ENCODE measurements at regions not wholly inside any gene's neighbourhood (a gene's known extent, or its start where the extent isn't known, plus 50 kb on each side); places are given as distances from the start of the nearest gene placed in this dataset.

DNA sequence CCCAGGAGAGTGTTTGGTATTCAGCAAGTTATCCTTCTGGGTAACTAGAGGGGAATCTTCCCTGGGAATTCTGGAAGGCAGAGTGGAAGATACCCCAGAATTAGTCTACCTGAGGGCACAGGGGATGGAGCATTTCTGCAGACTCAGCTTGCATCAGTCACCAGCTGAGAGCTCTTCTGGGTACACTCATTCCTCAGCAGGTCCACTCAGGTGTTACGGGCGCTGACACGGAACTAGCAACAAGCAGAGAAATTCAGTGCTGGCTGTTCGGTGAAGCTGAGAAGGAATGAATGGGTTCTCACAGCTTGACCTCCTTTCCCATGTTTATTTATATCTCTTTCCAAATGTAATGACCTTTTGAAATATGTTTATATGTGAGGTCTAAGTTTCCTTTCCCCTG, 106.0 kb upstream of the PNPLA4 start:
- Histone ChIP-seq H3K4me3 (ENCODE audit: low read depth, low read length) (no peak overlapping the region), H3K27me3 (ENCODE audit: insufficient read depth, low read length) (no peaks in the 10 kb centered on the region), H3K18ac (ENCODE audit: low read length) (no peak overlapping the region), H3K4me1 (ENCODE audit: control insufficient read depth in 1 of 2, insufficient read depth in 2 of 2, low read length in 2 of 2) (no peaks in the 10 kb centered on the region), H2BK5ac (ENCODE audit: low read depth, low read length, poor library complexity) (no peak overlapping the region), H4K91ac (ENCODE audit: low read depth, low read length) (no peak overlapping the region), H3K14ac (ENCODE audit: low read length) (no peak overlapping the region), H3K23ac (ENCODE audit: low read length) (no peak overlapping the region), H2BK120ac (ENCODE audit: insufficient read depth, low read length, poor library complexity) (no peak overlapping the region), H2AK5ac (ENCODE audit: low read length) (no peak overlapping the region), H4K8ac (ENCODE audit: low read depth, low read length) (no peak overlapping the region), H2BK12ac (ENCODE audit: low read length) (no peak overlapping the region), H3K79me2 (ENCODE audit: control insufficient read depth, insufficient read depth, low read length, poor library complexity) (no peaks in the 10 kb centered on the region), H3K9ac (ENCODE audit: low read length) (no peak overlapping the region), H4K12ac (ENCODE audit: low read depth, low read length) (no peak overlapping the region), H3K4me2 (ENCODE audit: low read length) (no peak overlapping the region), H3K4ac (ENCODE audit: low read depth, low read length) (no peak overlapping the region), H3K9me3 (ENCODE audit: insufficient read depth, low read depth, low read length) (no peaks in the 10 kb centered on the region), H3K36me3 (ENCODE audit: control insufficient read depth in 1 of 2, insufficient read depth in 2 of 2, low read length in 2 of 2) (no peaks in the 10 kb centered on the region), H3K27ac (ENCODE audit: low read depth, low read length) (no peak overlapping the region), H2AFZ (ENCODE audit: insufficient read depth, low read length, poor library complexity) (no peak overlapping the region), H3K79me1 (ENCODE audit: low read length) (no peaks in the 10 kb centered on the region)
- no CpG with 5 or more reads among the region's 4 CpGs for WGBS (ENCODE audit: extremely low coverage, insufficient coverage, insufficient read length)
- no peak for DNase-seq

DNA sequence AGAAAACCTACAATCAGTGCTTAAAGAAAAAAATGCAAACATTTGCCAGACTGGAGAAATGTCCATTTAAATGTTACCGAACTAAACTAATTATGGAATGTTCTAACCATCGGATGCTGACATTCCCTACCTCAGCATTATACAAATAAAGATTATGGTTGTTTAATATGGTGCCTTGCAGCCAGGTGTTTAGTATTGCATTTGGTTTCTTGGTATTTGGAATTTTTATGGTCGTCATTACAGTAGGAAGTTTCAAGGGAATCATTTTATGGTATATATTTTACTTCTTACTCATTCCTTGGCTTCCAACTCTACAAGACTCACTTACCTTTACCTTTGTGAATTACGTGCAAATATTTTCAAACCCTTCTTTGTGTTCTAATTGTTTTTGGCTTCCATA, 103.1 kb upstream of the PNPLA4 start:
- Histone ChIP-seq H2BK120ac (ENCODE audit: insufficient read depth, low read length, poor library complexity) (no peak overlapping the region), H2AFZ (ENCODE audit: insufficient read depth, low read length, poor library complexity) (no peak overlapping the region), H2AK5ac (ENCODE audit: low read length) (no peak overlapping the region), H3K4me3 (ENCODE audit: low read depth, low read length) (no peak overlapping the region), H3K9me3 (ENCODE audit: insufficient read depth, low read depth, low read length) (no peaks in the 10 kb centered on the region), H3K79me2 (ENCODE audit: control insufficient read depth, insufficient read depth, low read length, poor library complexity) (no peaks in the 10 kb centered on the region), H3K4me2 (ENCODE audit: low read length) (no peak overlapping the region), H3K4ac (ENCODE audit: low read depth, low read length) (no peak overlapping the region), H3K23ac (ENCODE audit: low read length) (no peak overlapping the region), H3K79me1 (ENCODE audit: low read length) (no peaks in the 10 kb centered on the region), H4K91ac (ENCODE audit: low read depth, low read length) (no peak overlapping the region), H2BK12ac (ENCODE audit: low read length) (no peak overlapping the region), H2BK5ac (ENCODE audit: low read depth, low read length, poor library complexity) (no peak overlapping the region), H3K36me3 (ENCODE audit: control insufficient read depth in 1 of 2, insufficient read depth in 2 of 2, low read length in 2 of 2) (no peaks in the 10 kb centered on the region), H3K4me1 (ENCODE audit: control insufficient read depth in 1 of 2, insufficient read depth in 2 of 2, low read length in 2 of 2) (no peaks in the 10 kb centered on the region), H3K18ac (ENCODE audit: low read length) (no peak overlapping the region), H4K8ac (ENCODE audit: low read depth, low read length) (no peak overlapping the region), H3K27me3 (ENCODE audit: insufficient read depth, low read length) (no peaks in the 10 kb centered on the region), H3K9ac (ENCODE audit: low read length) (no peak overlapping the region), H3K27ac (ENCODE audit: low read depth, low read length) (no peak overlapping the region), H3K14ac (ENCODE audit: low read length) (no peak overlapping the region), H4K12ac (ENCODE audit: low read depth, low read length) (no peak overlapping the region)
- no CpG with 5 or more reads among the region's 4 CpGs for WGBS (ENCODE audit: extremely low coverage, insufficient coverage, insufficient read length)
- no peak for DNase-seq

DNA sequence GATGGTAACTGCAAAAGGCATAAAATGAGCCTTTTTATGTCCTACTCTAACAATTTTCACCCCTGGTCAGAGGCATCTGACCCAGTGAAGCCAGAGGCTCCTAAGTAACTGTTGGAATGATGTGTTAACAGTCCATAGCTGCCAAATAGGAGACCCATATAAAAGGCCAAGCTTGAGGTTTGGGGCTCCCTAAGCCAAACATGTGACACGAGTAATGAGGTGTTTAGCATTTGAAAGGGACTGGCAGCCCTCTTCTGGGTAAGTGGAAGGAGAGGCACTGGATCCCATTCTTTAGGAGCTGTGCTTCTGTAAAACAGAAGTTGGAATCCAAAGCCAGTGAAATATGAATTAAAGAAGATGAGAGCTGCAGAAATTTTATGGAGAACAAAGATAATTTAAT, 100.6 kb upstream of the PNPLA4 start:
- no peak overlapping the region for H3K14ac ChIP-seq (ENCODE audit: low read length)
- no peaks in the 10 kb centered on the region for H3K79me2 ChIP-seq (ENCODE audit: control insufficient read depth, insufficient read depth, low read length, poor library complexity)
- no peaks in the 10 kb centered on the region for H3K4me1 ChIP-seq (ENCODE audit: control insufficient read depth in 1 of 2, insufficient read depth in 2 of 2, low read length in 2 of 2)
- H3K9ac ChIP-seq (ENCODE audit: low read length): no peak overlapping the region
- no peak overlapping the region for H3K27ac ChIP-seq (ENCODE audit: low read depth, low read length)
- no peak overlapping the region for H2BK5ac ChIP-seq (ENCODE audit: low read depth, low read length, poor library complexity)
- no peaks in the 10 kb centered on the region for H3K9me3 ChIP-seq (ENCODE audit: insufficient read depth, low read depth, low read length)
- no peak overlapping the region for H4K12ac ChIP-seq (ENCODE audit: low read depth, low read length)
- no peak overlapping the region for H2AFZ ChIP-seq (ENCODE audit: insufficient read depth, low read length, poor library complexity)
- no peak overlapping the region for H4K91ac ChIP-seq (ENCODE audit: low read depth, low read length)
- no peak overlapping the region for H2AK5ac ChIP-seq (ENCODE audit: low read length)
- H2BK12ac ChIP-seq (ENCODE audit: low read length): no peak overlapping the region
- H2BK120ac ChIP-seq (ENCODE audit: insufficient read depth, low read length, poor library complexity): no peak overlapping the region
- H3K23ac ChIP-seq (ENCODE audit: low read length): no peak overlapping the region
- no peak overlapping the region for H3K4me2 ChIP-seq (ENCODE audit: low read length)
- no peak overlapping the region for H3K4me3 ChIP-seq (ENCODE audit: low read depth, low read length)
- WGBS (ENCODE audit: extremely low coverage, insufficient coverage, insufficient read length): no CpG with 5 or more reads among the region's 1 CpG
- H3K4ac ChIP-seq (ENCODE audit: low read depth, low read length): no peak overlapping the region
- DNase-seq: no peak
- no peak overlapping the region for H3K18ac ChIP-seq (ENCODE audit: low read length)
- no peak overlapping the region for H4K8ac ChIP-seq (ENCODE audit: low read depth, low read length)
- no peaks in the 10 kb centered on the region for H3K36me3 ChIP-seq (ENCODE audit: control insufficient read depth in 1 of 2, insufficient read depth in 2 of 2, low read length in 2 of 2)
- no peaks in the 10 kb centered on the region for H3K79me1 ChIP-seq (ENCODE audit: low read length)
- H3K27me3 ChIP-seq (ENCODE audit: insufficient read depth, low read length): no peaks in the 10 kb centered on the region

DNA sequence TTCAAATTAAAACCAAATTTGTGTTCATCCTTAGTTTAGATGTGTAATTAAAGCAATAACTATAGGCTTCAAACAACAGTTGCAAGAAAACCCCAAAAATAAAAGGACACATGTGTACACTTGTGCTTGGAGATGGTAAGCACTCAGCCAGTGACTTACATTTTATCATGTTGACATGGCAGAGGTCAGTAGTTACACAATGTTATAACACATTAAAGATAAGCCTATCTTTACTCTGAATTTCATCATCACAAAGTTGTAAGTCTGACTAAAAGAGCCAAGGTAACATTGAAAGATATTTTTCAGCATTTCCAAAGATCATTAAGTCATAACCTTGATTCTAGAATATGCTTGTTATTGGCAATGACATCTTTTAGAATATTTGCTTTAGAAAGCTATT, 98.5 kb upstream of the PNPLA4 start:
- Histone ChIP-seq H3K9ac (ENCODE audit: low read length) (no peak overlapping the region), H3K18ac (ENCODE audit: low read length) (no peak overlapping the region), H3K4me2 (ENCODE audit: low read length) (no peak overlapping the region), H3K79me2 (ENCODE audit: control insufficient read depth, insufficient read depth, low read length, poor library complexity) (no peaks in the 10 kb centered on the region), H2BK120ac (ENCODE audit: insufficient read depth, low read length, poor library complexity) (no peak overlapping the region), H4K91ac (ENCODE audit: low read depth, low read length) (no peak overlapping the region), H2AFZ (ENCODE audit: insufficient read depth, low read length, poor library complexity) (no peak overlapping the region), H3K23ac (ENCODE audit: low read length) (no peak overlapping the region), H3K14ac (ENCODE audit: low read length) (no peak overlapping the region), H3K9me3 (ENCODE audit: insufficient read depth, low read depth, low read length) (no peaks in the 10 kb centered on the region), H3K27ac (ENCODE audit: low read depth, low read length) (no peak overlapping the region), H3K4ac (ENCODE audit: low read depth, low read length) (no peak overlapping the region), H3K4me3 (ENCODE audit: low read depth, low read length) (no peak overlapping the region), H3K79me1 (ENCODE audit: low read length) (no peaks in the 10 kb centered on the region), H3K27me3 (ENCODE audit: insufficient read depth, low read length) (no peaks in the 10 kb centered on the region), H4K8ac (ENCODE audit: low read depth, low read length) (no peak overlapping the region), H3K36me3 (ENCODE audit: control insufficient read depth in 1 of 2, insufficient read depth in 2 of 2, low read length in 2 of 2) (no peaks in the 10 kb centered on the region), H3K4me1 (ENCODE audit: control insufficient read depth in 1 of 2, insufficient read depth in 2 of 2, low read length in 2 of 2) (no peaks in the 10 kb centered on the region), H4K12ac (ENCODE audit: low read depth, low read length) (no peak overlapping the region), H2BK5ac (ENCODE audit: low read depth, low read length, poor library complexity) (no peak overlapping the region), H2AK5ac (ENCODE audit: low read length) (no peak overlapping the region), H2BK12ac (ENCODE audit: low read length) (no peak overlapping the region)
- no peak for DNase-seq

DNA sequence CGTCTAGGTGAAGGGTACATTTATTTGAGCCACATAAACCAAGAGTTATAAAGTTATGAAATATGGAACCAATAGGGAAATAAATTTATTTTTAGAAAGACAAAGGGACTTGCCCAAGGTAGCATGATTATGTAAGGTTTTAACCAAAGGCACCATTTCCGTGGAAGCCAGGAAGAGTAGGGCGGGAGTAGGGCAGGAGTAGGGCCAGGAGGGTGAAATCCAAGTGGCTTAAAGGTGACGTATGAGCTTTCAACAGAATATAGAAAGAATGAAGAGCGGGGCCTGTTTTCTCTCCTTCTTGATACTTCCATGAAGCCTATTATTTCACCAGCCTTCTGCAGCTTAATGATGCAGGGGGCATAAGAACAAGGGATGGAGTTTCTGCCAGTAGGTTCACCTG, 91.7 kb upstream of the PNPLA4 start:
- Histone ChIP-seq H3K4ac (ENCODE audit: low read depth, low read length) (no peak overlapping the region), H4K91ac (ENCODE audit: low read depth, low read length) (no peak overlapping the region), H2BK5ac (ENCODE audit: low read depth, low read length, poor library complexity) (no peak overlapping the region), H3K9me3 (ENCODE audit: insufficient read depth, low read depth, low read length) (no peaks in the 10 kb centered on the region), H2BK120ac (ENCODE audit: insufficient read depth, low read length, poor library complexity) (no peak overlapping the region), H3K9ac (ENCODE audit: low read length) (no peak overlapping the region), H3K79me1 (ENCODE audit: low read length) (no peaks in the 10 kb centered on the region), H3K79me2 (ENCODE audit: control insufficient read depth, insufficient read depth, low read length, poor library complexity) (no peaks in the 10 kb centered on the region), H3K14ac (ENCODE audit: low read length) (no peak overlapping the region), H3K23ac (ENCODE audit: low read length) (no peak overlapping the region), H3K36me3 (ENCODE audit: control insufficient read depth in 1 of 2, insufficient read depth in 2 of 2, low read length in 2 of 2) (no peaks in the 10 kb centered on the region), H3K18ac (ENCODE audit: low read length) (no peak overlapping the region), H2AFZ (ENCODE audit: insufficient read depth, low read length, poor library complexity) (no peak overlapping the region), H4K8ac (ENCODE audit: low read depth, low read length) (no peak overlapping the region), H3K4me3 (ENCODE audit: low read depth, low read length) (no peak overlapping the region), H2BK12ac (ENCODE audit: low read length) (no peak overlapping the region), H4K12ac (ENCODE audit: low read depth, low read length) (no peak overlapping the region), H3K27ac (ENCODE audit: low read depth, low read length) (no peak overlapping the region), H3K4me2 (ENCODE audit: low read length) (no peak overlapping the region), H2AK5ac (ENCODE audit: low read length) (no peak overlapping the region), H3K27me3 (ENCODE audit: insufficient read depth, low read length) (no peaks in the 10 kb centered on the region), H3K4me1 (ENCODE audit: control insufficient read depth in 1 of 2, insufficient read depth in 2 of 2, low read length in 2 of 2) (no peaks in the 10 kb centered on the region)
- WGBS (ENCODE audit: extremely low coverage, insufficient coverage, insufficient read length): no CpG with 5 or more reads among the region's 5 CpGs
- no peak for DNase-seq

All from trophoblast cell (in vitro differentiated cells and primary cell).